ENCODE measurements at regions not wholly inside any gene's neighbourhood (a gene's known extent, or its start where the extent isn't known, plus 50 kb on each side); places are given as distances from the start of the nearest gene placed in this dataset.

GRCh38 chr18:52077251-52077983, 262.6 kb upstream of the DCC start:
- WGBS, 2 experiments: 93 to 94% methylated on average over 6 to 7 of the region's 7 CpGs
- no peaks in the 10 kb centered on the region for H3K36me3 ChIP-seq (ENCODE audit: control insufficient read depth, insufficient read depth, low read length)
- no peaks in the 10 kb centered on the region for H3K27me3 ChIP-seq (ENCODE audit: control insufficient read depth, insufficient read depth, low read length, poor library complexity, severe bottlenecking)
- no peaks in the 10 kb centered on the region for H3K9me3 ChIP-seq (ENCODE audit: control insufficient read depth, low read length)
- H3K4me1 ChIP-seq (ENCODE audit: control insufficient read depth, insufficient read depth, low read length): no peaks in the 10 kb centered on the region
- no peak overlapping the region for H3K27ac ChIP-seq (ENCODE audit: insufficient read depth, low read depth, low read length, poor library complexity, severe bottlenecking)
- H3K4me3 ChIP-seq (ENCODE audit: insufficient read depth, low read depth, low read length): no peak overlapping the region

- no peak overlapping the region for H3K27ac ChIP-seq (ENCODE audit: insufficient read depth, low read depth, low read length, poor library complexity, severe bottlenecking)
- H3K27me3 ChIP-seq (ENCODE audit: control insufficient read depth, insufficient read depth, low read length, poor library complexity, severe bottlenecking): no peaks in the 10 kb centered on the region
- no peak overlapping the region for H3K4me3 ChIP-seq (ENCODE audit: insufficient read depth, low read depth, low read length)
- WGBS, 2 experiments: 88 to 91% methylated on average over 1 of the region's 1 CpG
- H3K36me3 ChIP-seq (ENCODE audit: control insufficient read depth, insufficient read depth, low read length): no peaks in the 10 kb centered on the region
- H3K9me3 ChIP-seq (ENCODE audit: control insufficient read depth, low read length): no peaks in the 10 kb centered on the region
- no peaks in the 10 kb centered on the region for H3K4me1 ChIP-seq (ENCODE audit: control insufficient read depth, insufficient read depth, low read length)
These were observed 257.8 kb upstream of the DCC start for GRCh38 chr18:52082246-52082645.

- Histone ChIP-seq H3K4me1 (ENCODE audit: control insufficient read depth, insufficient read depth, low read length) (no peaks in the 10 kb centered on the region), H3K36me3 (ENCODE audit: control insufficient read depth, insufficient read depth, low read length) (no peaks in the 10 kb centered on the region), H3K27ac (ENCODE audit: insufficient read depth, low read depth, low read length, poor library complexity, severe bottlenecking) (no peak overlapping the region), H3K27me3 (ENCODE audit: control insufficient read depth, insufficient read depth, low read length, poor library complexity, severe bottlenecking) (no peaks in the 10 kb centered on the region), H3K4me3 (ENCODE audit: insufficient read depth, low read depth, low read length) (no peak overlapping the region), H3K9me3 (ENCODE audit: control insufficient read depth, low read length) (no peaks in the 10 kb centered on the region)
- 93 to 96% methylated on average over 2 of the region's 2 CpGs for WGBS, 2 experiments
These were observed 252.9 kb upstream of the DCC start for GRCh38 chr18:52087140-52087539.

- Histone ChIP-seq H3K27me3 (ENCODE audit: control insufficient read depth, insufficient read depth, low read length, poor library complexity, severe bottlenecking) (no peaks in the 10 kb centered on the region), H3K36me3 (ENCODE audit: control insufficient read depth, insufficient read depth, low read length) (no peaks in the 10 kb centered on the region), H3K27ac (ENCODE audit: insufficient read depth, low read depth, low read length, poor library complexity, severe bottlenecking) (no peak overlapping the region), H3K4me3 (ENCODE audit: insufficient read depth, low read depth, low read length) (no peak overlapping the region), H3K9me3 (ENCODE audit: control insufficient read depth, low read length) (no peaks in the 10 kb centered on the region), H3K4me1 (ENCODE audit: control insufficient read depth, insufficient read depth, low read length) (no peaks in the 10 kb centered on the region)
These were observed 250.0 kb upstream of the DCC start for GRCh38 chr18:52090005-52090404.

GRCh38 chr18:52093171-52093570, 246.8 kb upstream of the DCC start:
- WGBS, 2 experiments: 94 to 96% methylated on average over 1 of the region's 1 CpG
- Histone ChIP-seq H3K36me3 (ENCODE audit: control insufficient read depth, insufficient read depth, low read length) (no peaks in the 10 kb centered on the region), H3K27ac (ENCODE audit: insufficient read depth, low read depth, low read length, poor library complexity, severe bottlenecking) (no peak overlapping the region), H3K4me3 (ENCODE audit: insufficient read depth, low read depth, low read length) (no peak overlapping the region), H3K9me3 (ENCODE audit: control insufficient read depth, low read length) (no peaks in the 10 kb centered on the region), H3K27me3 (ENCODE audit: control insufficient read depth, insufficient read depth, low read length, poor library complexity, severe bottlenecking) (no peaks in the 10 kb centered on the region), H3K4me1 (ENCODE audit: control insufficient read depth, insufficient read depth, low read length) (no peaks in the 10 kb centered on the region)

- Histone ChIP-seq H3K36me3 (ENCODE audit: control insufficient read depth, insufficient read depth, low read length) (no peaks in the 10 kb centered on the region), H3K9me3 (ENCODE audit: control insufficient read depth, low read length) (no peaks in the 10 kb centered on the region), H3K4me1 (ENCODE audit: control insufficient read depth, insufficient read depth, low read length) (no peaks in the 10 kb centered on the region), H3K27me3 (ENCODE audit: control insufficient read depth, insufficient read depth, low read length, poor library complexity, severe bottlenecking) (no peaks in the 10 kb centered on the region), H3K27ac (ENCODE audit: insufficient read depth, low read depth, low read length, poor library complexity, severe bottlenecking) (no peak overlapping the region), H3K4me3 (ENCODE audit: insufficient read depth, low read depth, low read length) (no peak overlapping the region)
These were observed 221.3 kb upstream of the DCC start for GRCh38 chr18:52118684-52119083.

GRCh38 chr18:52130624-52131301, 209.2 kb upstream of the DCC start:
- 88 to 96% methylated on average over 3 to 4 of the region's 4 CpGs for WGBS, 2 experiments
- H3K4me3 ChIP-seq (ENCODE audit: insufficient read depth, low read depth, low read length): no peak overlapping the region
- no peaks in the 10 kb centered on the region for H3K36me3 ChIP-seq (ENCODE audit: control insufficient read depth, insufficient read depth, low read length)
- no peak overlapping the region for H3K27ac ChIP-seq (ENCODE audit: insufficient read depth, low read depth, low read length, poor library complexity, severe bottlenecking)
- H3K27me3 ChIP-seq (ENCODE audit: control insufficient read depth, insufficient read depth, low read length, poor library complexity, severe bottlenecking): no peaks in the 10 kb centered on the region
- H3K4me1 ChIP-seq (ENCODE audit: control insufficient read depth, insufficient read depth, low read length): no peaks in the 10 kb centered on the region
- no peaks in the 10 kb centered on the region for H3K9me3 ChIP-seq (ENCODE audit: control insufficient read depth, low read length)

- 93 to 98% methylated on average over 3 of the region's 3 CpGs for WGBS, 2 experiments
- H3K27me3 ChIP-seq (ENCODE audit: control insufficient read depth, insufficient read depth, low read length, poor library complexity, severe bottlenecking): no peaks in the 10 kb centered on the region
- H3K4me1 ChIP-seq (ENCODE audit: control insufficient read depth, insufficient read depth, low read length): no peaks in the 10 kb centered on the region
- no peak overlapping the region for H3K27ac ChIP-seq (ENCODE audit: insufficient read depth, low read depth, low read length, poor library complexity, severe bottlenecking)
- H3K9me3 ChIP-seq (ENCODE audit: control insufficient read depth, low read length): no peaks in the 10 kb centered on the region
- H3K36me3 ChIP-seq (ENCODE audit: control insufficient read depth, insufficient read depth, low read length): no peaks in the 10 kb centered on the region
- H3K4me3 ChIP-seq (ENCODE audit: insufficient read depth, low read depth, low read length): no peak overlapping the region
These were observed 208.2 kb upstream of the DCC start for GRCh38 chr18:52131845-52132244.

- no peaks in the 10 kb centered on the region for H3K36me3 ChIP-seq (ENCODE audit: control insufficient read depth, insufficient read depth, low read length)
- H3K9me3 ChIP-seq (ENCODE audit: control insufficient read depth, low read length): peaks cover 6% of the 10 kb centered on the region
- H3K27ac ChIP-seq (ENCODE audit: insufficient read depth, low read depth, low read length, poor library complexity, severe bottlenecking): no peak overlapping the region
- no peaks in the 10 kb centered on the region for H3K4me1 ChIP-seq (ENCODE audit: control insufficient read depth, insufficient read depth, low read length)
- H3K27me3 ChIP-seq (ENCODE audit: control insufficient read depth, insufficient read depth, low read length, poor library complexity, severe bottlenecking): no peaks in the 10 kb centered on the region
- no peak overlapping the region for H3K4me3 ChIP-seq (ENCODE audit: insufficient read depth, low read depth, low read length)
These were observed 203.5 kb upstream of the DCC start for GRCh38 chr18:52136532-52136931.

GRCh38 chr18:52140986-52141385, 199.0 kb upstream of the DCC start:
- no peak overlapping the region for H3K27ac ChIP-seq (ENCODE audit: insufficient read depth, low read depth, low read length, poor library complexity, severe bottlenecking)

More at GRCh38 chr18:52140986-52141385, 199.0 kb upstream of the DCC start:
- 94% methylated on average over 6 of the region's 6 CpGs for WGBS, 2 experiments
- H3K9me3 ChIP-seq (ENCODE audit: control insufficient read depth, low read length): peaks cover 6% of the 10 kb centered on the region
- H3K27me3 ChIP-seq (ENCODE audit: control insufficient read depth, insufficient read depth, low read length, poor library complexity, severe bottlenecking): no peaks in the 10 kb centered on the region
- no peaks in the 10 kb centered on the region for H3K4me1 ChIP-seq (ENCODE audit: control insufficient read depth, insufficient read depth, low read length)
- no peaks in the 10 kb centered on the region for H3K36me3 ChIP-seq (ENCODE audit: control insufficient read depth, insufficient read depth, low read length)
- no peak overlapping the region for H3K4me3 ChIP-seq (ENCODE audit: insufficient read depth, low read depth, low read length)

Measured in ectodermal cell (in vitro differentiated cells).